Activated CD8-positive, alpha-beta T cell treated with anti-CD3 and anti-CD28 coated beads for 36 hours (primary cell): ENCODE measurements at regions not wholly inside any gene's neighbourhood (a gene's known extent, or its start where the extent isn't known, plus 50 kb on each side); places are given as distances from the start of the nearest gene placed in this dataset.
"Not testable (repeated sequence)": the region's sequence is repeated elsewhere in the genome, so short reads cannot be mapped to it uniquely, and the experiment has no call there.

Experiments
- ATAC-seq: fragments of 200-7000 bp; cut with Tn5 transposase; one replicate; pipeline ENCODE4 v1.10.0; 2021; ENCODE audit warnings: mild to moderate bottlenecking, moderate library complexity
- CTCF ChIA-PET: fragments of 350-600 bp; sonication (Branson Sonifier 250); formaldehyde crosslinking; loops from one replicate; lab custom pipeline; 2021; ENCODE audit warnings: antibody characterized with exemption; lab: Charles Lee
- POLR2A ChIA-PET: fragments of 350-600 bp; sonication (Branson Sonifier 250); formaldehyde crosslinking; loops from one replicate; lab custom pipeline; 2021; ENCODE audit warnings: antibody characterized with exemption; lab: Charles Lee
- DNase-seq: peaks from one replicate; pipeline ENCODE4 v3.0.0-alpha.2; 2020
- H3K27ac Mint-ChIP-seq: one replicate; pipeline ENCODE4 v1.8.0; 2021; ENCODE audit warnings: mild to moderate bottlenecking, mixed read lengths
- H3K27me3 Mint-ChIP-seq: one replicate; pipeline ENCODE4 v1.8.0; 2021; ENCODE audit warnings: mixed read lengths
- H3K36me3 Mint-ChIP-seq: one replicate; pipeline ENCODE4 v1.8.0; 2021; ENCODE audit warnings: low read depth, mixed read lengths
- H3K4me1 Mint-ChIP-seq: one replicate; pipeline ENCODE4 v1.8.0; 2021; ENCODE audit warnings: low read depth, mixed read lengths
- H3K4me3 Mint-ChIP-seq: one replicate; pipeline ENCODE4 v1.8.0; 2021; ENCODE audit warnings: mild to moderate bottlenecking, moderate library complexity, mixed read lengths
- H3K9me3 Mint-ChIP-seq: one replicate; pipeline ENCODE4 v1.8.0; 2021; ENCODE audit warnings: mixed read lengths
- intact Hi-C: fragments of 100-400 bp; cut with micrococcal nuclease; formaldehyde crosslinking; loops from one replicate; pipeline ENCODE4 v1.10.0; 2022
- TF ChIP-seq, protein P1 (sequence below): fragments of 200-600 bp; IDR thresholded peaks from one replicate; pipeline ENCODE4 v1.8.0; 2022; ENCODE audit warnings: antibody characterized with exemption, mild to moderate bottlenecking

DNA sequence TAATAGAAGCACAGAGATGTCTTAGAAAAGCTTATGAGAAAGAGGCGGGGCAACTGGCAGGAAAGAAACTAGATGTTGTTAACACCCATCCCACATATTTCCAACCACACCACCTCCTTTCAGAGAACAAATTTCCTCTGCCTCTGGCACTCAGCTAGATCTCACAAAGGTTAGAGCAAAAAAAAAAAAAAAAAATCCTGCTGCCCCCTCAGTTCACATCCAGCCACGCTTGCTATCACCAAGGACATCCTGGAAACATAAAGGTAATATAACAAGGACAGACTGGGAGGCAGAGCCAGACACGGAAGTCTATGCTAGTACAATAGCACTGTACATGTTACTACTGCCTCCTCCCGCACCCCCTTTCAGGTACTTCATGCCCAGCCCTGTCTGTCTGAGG lies 238.0 kb upstream of the PTGER4 start:
- intact Hi-C loops: no loop called here
- ChIA-PET POLR2A (interaction anchor here (0.9 to 1.8 kb wide), 9 partner anchors 9 to 243 kb away, joined by 3 to 8 read pairs (median 4); partner anchors contain the start of gene PTGER4), CTCF (interaction anchor here (0.9 to 1.9 kb wide), 4 partner anchors 8 to 45 kb away, joined by 3 to 6 read pairs (median 4); no protein-coding TSS in a partner anchor)
- peak overlapping the region; percentile 98 for H3K27ac Mint-ChIP-seq
- DNase-seq (peak; percentile 82), ATAC-seq (peak; percentile 48)
- peaks cover 26% of the 10 kb centered on the region for H3K36me3 Mint-ChIP-seq
- peaks cover 56% of the 10 kb centered on the region for H3K4me1 Mint-ChIP-seq
- no peaks in the 10 kb centered on the region for H3K27me3 Mint-ChIP-seq
- H3K4me3 Mint-ChIP-seq: peak overlapping the region; percentile 63
- TF ChIP-seq, protein P1, sequence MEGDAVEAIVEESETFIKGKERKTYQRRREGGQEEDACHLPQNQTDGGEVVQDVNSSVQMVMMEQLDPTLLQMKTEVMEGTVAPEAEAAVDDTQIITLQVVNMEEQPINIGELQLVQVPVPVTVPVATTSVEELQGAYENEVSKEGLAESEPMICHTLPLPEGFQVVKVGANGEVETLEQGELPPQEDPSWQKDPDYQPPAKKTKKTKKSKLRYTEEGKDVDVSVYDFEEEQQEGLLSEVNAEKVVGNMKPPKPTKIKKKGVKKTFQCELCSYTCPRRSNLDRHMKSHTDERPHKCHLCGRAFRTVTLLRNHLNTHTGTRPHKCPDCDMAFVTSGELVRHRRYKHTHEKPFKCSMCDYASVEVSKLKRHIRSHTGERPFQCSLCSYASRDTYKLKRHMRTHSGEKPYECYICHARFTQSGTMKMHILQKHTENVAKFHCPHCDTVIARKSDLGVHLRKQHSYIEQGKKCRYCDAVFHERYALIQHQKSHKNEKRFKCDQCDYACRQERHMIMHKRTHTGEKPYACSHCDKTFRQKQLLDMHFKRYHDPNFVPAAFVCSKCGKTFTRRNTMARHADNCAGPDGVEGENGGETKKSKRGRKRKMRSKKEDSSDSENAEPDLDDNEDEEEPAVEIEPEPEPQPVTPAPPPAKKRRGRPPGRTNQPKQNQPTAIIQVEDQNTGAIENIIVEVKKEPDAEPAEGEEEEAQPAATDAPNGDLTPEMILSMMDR: no peak
- H3K9me3 Mint-ChIP-seq: peaks cover 17% of the 10 kb centered on the region

GRCh38 chr5:40440746-40441145 lies 239.0 kb upstream of the PTGER4 start:
- no peaks in the 10 kb centered on the region for H3K27me3 Mint-ChIP-seq
- H3K36me3 Mint-ChIP-seq: peaks cover 29% of the 10 kb centered on the region
- ChIA-PET POLR2A (interaction anchor here (0.6 to 1.7 kb wide), 5 partner anchors 33 to 397 kb away, joined by 3 to 4 read pairs (median 4); no protein-coding TSS in a partner anchor), CTCF (interaction anchor here (0.7 to 1.3 kb wide), 3 partner anchors 9 to 48 kb away, joined by 3 to 5 read pairs (median 4); no protein-coding TSS in a partner anchor)
- peaks cover 62% of the 10 kb centered on the region for H3K4me1 Mint-ChIP-seq
- intact Hi-C loops: no loop called here
- ATAC-seq (no peak), DNase-seq (no peak)
- TF ChIP-seq, protein P1: no peak
- H3K27ac Mint-ChIP-seq: peak overlapping the region; percentile 98
- peak overlapping the region; percentile 63 for H3K4me3 Mint-ChIP-seq
- peaks cover 14% of the 10 kb centered on the region for H3K9me3 Mint-ChIP-seq

GRCh38 chr5:40439103-40439502 lies 240.6 kb upstream of the PTGER4 start:
- not testable (repeated sequence) for ATAC-seq, H3K9me3 Mint-ChIP-seq, H3K27me3 Mint-ChIP-seq, H3K4me3 Mint-ChIP-seq
- H3K27ac Mint-ChIP-seq: peak overlapping the region; percentile 56
- peaks cover 25% of the 10 kb centered on the region for H3K36me3 Mint-ChIP-seq
- DNase-seq: peak; percentile 58
- peaks cover 75% of the 10 kb centered on the region for H3K4me1 Mint-ChIP-seq
- ChIA-PET POLR2A (interaction anchor here (0.9 kb wide), 2 partner anchors 33 to 47 kb away, joined by 3 read pairs; no protein-coding TSS in a partner anchor), CTCF (interaction anchor here (0.9 to 1.3 kb wide), 4 partner anchors 29 to 250 kb away, joined by 3 to 5 read pairs (median 4); no protein-coding TSS in a partner anchor)
- intact Hi-C loops: loop anchor here (5.0 to 10.0 kb wide), 2 partner anchors 54 to 238 kb away; partner anchors contain the start of gene PTGER4

DNA sequence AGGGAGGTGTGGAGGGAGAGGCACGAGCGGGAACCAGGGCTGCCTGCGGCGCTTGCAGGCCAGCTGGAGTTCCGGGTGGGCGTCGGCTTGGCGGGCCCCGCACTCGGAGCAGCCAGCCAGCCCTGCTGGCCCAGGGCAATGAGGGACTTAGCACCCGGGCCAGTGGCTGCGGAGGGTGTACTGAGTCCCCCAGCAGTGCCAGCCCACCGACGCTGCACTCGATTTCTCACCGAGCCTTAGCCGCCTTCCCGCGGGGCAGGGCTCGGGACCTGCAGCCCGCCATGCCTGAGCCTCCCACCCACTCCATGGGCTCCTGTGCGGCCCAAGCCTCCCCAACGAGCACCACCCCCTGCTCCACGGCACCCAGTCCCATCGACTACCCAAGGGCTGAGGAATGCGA lies 241.1 kb upstream of the PTGER4 start:
- not testable (repeated sequence) for DNase-seq, H3K27me3 Mint-ChIP-seq, ATAC-seq, H3K4me3 Mint-ChIP-seq, H3K9me3 Mint-ChIP-seq
- H3K27ac Mint-ChIP-seq: peak overlapping the region; percentile 56
- CTCF ChIA-PET: interaction anchor here (0.9 to 1.3 kb wide), 4 partner anchors 29 to 250 kb away, joined by 3 to 5 read pairs (median 4); no protein-coding TSS in a partner anchor
- peaks cover 25% of the 10 kb centered on the region for H3K36me3 Mint-ChIP-seq
- POLR2A ChIA-PET: interaction anchor here (0.9 kb wide), 1 partner anchor 33 kb away, joined by 3 read pairs; no protein-coding TSS in a partner anchor
- intact Hi-C loops: loop anchor here (5.0 to 10.0 kb wide), 2 partner anchors 54 to 239 kb away; partner anchors contain the start of gene PTGER4
- peaks cover 79% of the 10 kb centered on the region for H3K4me1 Mint-ChIP-seq

- DNase-seq: peak; percentile 63
- ATAC-seq: peak; percentile 72
- intact Hi-C loops: loop anchor here (2.0 to 10.0 kb wide), 5 partner anchors 27 to 240 kb away; partner anchors contain the start of gene PTGER4
- ChIA-PET POLR2A (interaction anchor here (0.6 to 2.7 kb wide), 6 partner anchors 27 to 244 kb away, joined by 3 to 12 read pairs (median 4); no protein-coding TSS in a partner anchor), CTCF (interaction anchor here (0.8 to 2.6 kb wide), 14 partner anchors 9 to 299 kb away, joined by 3 to 19 read pairs (median 4); no protein-coding TSS in a partner anchor)
- Mint-ChIP-seq H3K27me3 (no peaks in the 10 kb centered on the region), H3K36me3 (peaks cover 17% of the 10 kb centered on the region), H3K27ac (peak overlapping the region; percentile 86), H3K4me1 (peaks cover 81% of the 10 kb centered on the region), H3K9me3 (peaks cover 4% of the 10 kb centered on the region), H3K4me3 (peak overlapping the region; percentile 19)
- TF ChIP-seq, protein P1: no peak
Measured at GRCh38 chr5:40437452-40437861, 242.3 kb upstream of the PTGER4 start.
